GM23338 (cell line): ENCODE measurements at regions not wholly inside any gene's neighbourhood (a gene's known extent, or its start where the extent isn't known, plus 50 kb on each side); places are given as distances from the start of the nearest gene placed in this dataset.
A peak's percentile ranks its signal among the peaks of the same experiment; 100 is the strongest.

ENCODE experiments used
- ATAC-seq: fragments of 200-7000 bp; cut with Tn5 transposase; 3 replicates; pipeline ENCODE4 v1.9.1; 2020
- DNase-seq: peaks from one replicate; pipeline ENCODE4 v3.0.0-alpha.2; 2015; ENCODE audit warnings: low spot score
- H2AFZ ChIP-seq: fragments of 200-600 bp; sonication (generic); 2 replicates; pipeline ENCODE4 v1.8.0; 2016; ENCODE audit warnings: antibody characterized with exemption, mild to moderate bottlenecking, moderate library complexity
- H3F3A ChIP-seq: fragments of 200-600 bp; sonication (generic); replicated peaks from 2 replicates; pipeline ENCODE4 v1.8.0; 2017; ENCODE audit warnings: antibody characterized with exemption, mixed run types, low read depth
- H3K27ac ChIP-seq: fragments of 200-600 bp; sonication (generic); 2 replicates; pipeline ENCODE4 v1.6.1; 2016; ENCODE audit warnings: low read depth
- H3K27me3 ChIP-seq: fragments of 200-600 bp; sonication (generic); 2 replicates; pipeline ENCODE4 v1.8.0; 2016; ENCODE audit warnings: mild to moderate bottlenecking, mixed run types, moderate library complexity; ENCODE audit not compliant: insufficient read depth
- H3K36me3 ChIP-seq: fragments of 200-600 bp; sonication (generic); 2 replicates; pipeline ENCODE4 v1.8.0; 2016; ENCODE audit warnings: mild to moderate bottlenecking; ENCODE audit not compliant: insufficient read depth
- H3K4me1 ChIP-seq: fragments of 200-600 bp; sonication (generic); 2 replicates; pipeline ENCODE4 v1.8.0; 2016; ENCODE audit warnings: mild to moderate bottlenecking, moderate library complexity; ENCODE audit not compliant: insufficient read depth
- H3K4me2 ChIP-seq: fragments of 200-600 bp; sonication (generic); 2 replicates; pipeline ENCODE4 v1.7.1; 2017; ENCODE audit warnings: mixed run types
- H3K4me3 ChIP-seq: fragments of 200-600 bp; sonication (generic); 2 replicates; pipeline ENCODE4 v1.6.1; 2016; ENCODE audit warnings: mixed run types
- H3K79me2 ChIP-seq: fragments of 200-600 bp; sonication (generic); replicated peaks from 2 replicates; pipeline ENCODE4 v1.8.0; 2017; ENCODE audit warnings: mild to moderate bottlenecking; ENCODE audit not compliant: insufficient read depth
- H3K9me2 ChIP-seq: fragments of 200-600 bp; sonication (generic); 2 replicates; pipeline ENCODE4 v1.8.0; 2017; ENCODE audit not compliant: insufficient read depth
- H4K20me1 ChIP-seq: fragments of 200-600 bp; sonication (generic); replicated peaks from 2 replicates; pipeline ENCODE4 v1.8.0; 2017; ENCODE audit warnings: mild to moderate bottlenecking; ENCODE audit not compliant: insufficient read depth
- H3K27ac Mint-ChIP-seq: 2 replicates; pipeline ENCODE4 v1.8.0; 2020; ENCODE audit warnings: inconsistent platforms, mild to moderate bottlenecking, moderate library complexity, mixed read lengths
- H3K27me3 Mint-ChIP-seq: 3 replicates; pipeline ENCODE4 v1.8.0; 2022; ENCODE audit warnings: low read depth, mild to moderate bottlenecking, moderate library complexity, mixed read lengths, inconsistent platforms; ENCODE audit not compliant: insufficient read depth, poor library complexity
- H3K36me3 Mint-ChIP-seq: 3 replicates; pipeline ENCODE4 v1.8.0; 2021; ENCODE audit warnings: low read depth, mild to moderate bottlenecking, inconsistent platforms, moderate library complexity, mixed read lengths
- H3K4me1 Mint-ChIP-seq: 3 replicates; pipeline ENCODE4 v1.8.0; 2020; ENCODE audit warnings: mild to moderate bottlenecking, inconsistent platforms, mixed read lengths
- H3K4me3 Mint-ChIP-seq: 3 replicates; pipeline ENCODE4 v1.8.0; 2021; ENCODE audit warnings: moderate library complexity, mild to moderate bottlenecking, inconsistent platforms, mixed read lengths
- H3K9me3 Mint-ChIP-seq: 3 replicates; pipeline ENCODE4 v1.8.0; 2020; ENCODE audit warnings: moderate library complexity, mild to moderate bottlenecking, inconsistent platforms, mixed read lengths
- CREB1 ChIP-seq: fragments of 250-450 bp; sonication (Bioruptor Pico); IDR thresholded peaks from 2 replicates; pipeline ENCODE4 v1.5.0; 2020; ENCODE audit warnings: low read depth, mild to moderate bottlenecking, moderate library complexity
- ETS1 ChIP-seq: IDR thresholded peaks from 2 replicates; pipeline ENCODE4 v1.6.1; 2016; ENCODE audit warnings: antibody characterized with exemption
- EZH2 ChIP-seq: fragments of 200-600 bp; sonication (generic); IDR thresholded peaks from one replicate; pipeline ENCODE4 v1.8.0; 2017; ENCODE audit warnings: antibody characterized with exemption, mild to moderate bottlenecking, low read depth; ENCODE audit not compliant: unreplicated experiment
- EZH2phosphoT487 ChIP-seq: fragments of 200-600 bp; sonication (generic); IDR thresholded peaks from one replicate; pipeline ENCODE4 v1.8.1; 2018; ENCODE audit warnings: antibody characterized with exemption; ENCODE audit not compliant: unreplicated experiment
- JUNB ChIP-seq: IDR thresholded peaks from one replicate; pipeline ENCODE4 v1.6.1; 2016; ENCODE audit warnings: antibody characterized with exemption; ENCODE audit not compliant: unreplicated experiment
- NANOG ChIP-seq: IDR thresholded peaks from 2 replicates; pipeline ENCODE4 v1.6.1; 2016; ENCODE audit warnings: antibody characterized with exemption, borderline replicate concordance
- POLR2AphosphoS5 ChIP-seq: IDR thresholded peaks from 2 replicates; pipeline ENCODE4 v1.6.1; 2016; ENCODE audit warnings: antibody characterized with exemption, low read depth
- REST ChIP-seq: IDR thresholded peaks from one replicate; pipeline ENCODE4 v1.6.1; 2018; ENCODE audit warnings: antibody characterized with exemption; ENCODE audit not compliant: unreplicated experiment
- STAT1 ChIP-seq: IDR thresholded peaks from one replicate; pipeline ENCODE4 v1.6.1; 2016; ENCODE audit warnings: antibody characterized with exemption; ENCODE audit not compliant: unreplicated experiment
- ZNF114 ChIP-seq: fragments of 250-450 bp; sonication (Bioruptor Pico); IDR thresholded peaks from 2 replicates; pipeline ENCODE4 v1.5.0; 2020; ENCODE audit warnings: mild to moderate bottlenecking, moderate library complexity
- ZNF331 ChIP-seq: fragments of 250-450 bp; sonication (Bioruptor Pico); IDR thresholded peaks from 2 replicates; pipeline ENCODE4 v1.5.0; 2020; ENCODE audit warnings: low read depth, mild to moderate bottlenecking, moderate library complexity
- TF ChIP-seq, protein P1 (sequence below): fragments of 250-450 bp; sonication (Bioruptor Pico); IDR thresholded peaks from 2 replicates; pipeline ENCODE4 v1.5.0; 2020; ENCODE audit warnings: mild to moderate bottlenecking, moderate library complexity
- TF ChIP-seq, protein P2 (sequence below), 2 experiments: fragments of 200-600 bp in 1 of 2; sonication (generic) in 1 of 2; conservative IDR thresholded peaks; 2 replicates each; pipeline versions ENCODE4 v1.5.1 to v1.6.1; 2016 to 2017; ENCODE audit warnings: antibody characterized with exemption in 2 of 2, low read depth in 2 of 2, mild to moderate bottlenecking in 2 of 2, moderate library complexity in 1 of 2

GRCh38 chr4:26032142-26032541, 118.1 kb downstream of the SMIM20 start:
- Histone ChIP-seq H3K4me2 (no peak overlapping the region), H3K27me3 (no peaks in the 10 kb centered on the region), H3F3A (peaks cover 22% of the 10 kb centered on the region), H3K4me3 (no peak overlapping the region), H3K79me2 (no peaks in the 10 kb centered on the region; the same call in 1 of the 2 replicates), H3K9me2 (0 out of 2 replicates have a peak, but pooled peaks cover 2% of the 10 kb centered on the region), H4K20me1 (no peaks in the 10 kb centered on the region), H3K4me1 (peaks cover 18% of the 10 kb centered on the region), H3K36me3 (no peaks in the 10 kb centered on the region), H3K27ac (peak overlapping the region; percentile 99), H2AFZ (no peak overlapping the region)
- no peak for DNase-seq
- H3K9me3 Mint-ChIP-seq, result peaks cover 12% of the 10 kb centered on the region
- peak overlapping the region; percentile 94; the same call in 1 of the 2 replicates for H3K27ac Mint-ChIP-seq
- peaks cover 5% of the 10 kb centered on the region for H3K27me3 Mint-ChIP-seq
- H3K4me1 Mint-ChIP-seq, result peaks cover 35% of the 10 kb centered on the region
- H3K36me3 Mint-ChIP-seq, result peaks cover 17% of the 10 kb centered on the region
- no peak for ATAC-seq
- H3K4me3 Mint-ChIP-seq, result no peak overlapping the region
- TF ChIP-seq POLR2AphosphoS5, result no peak
- no peak for TF ChIP-seq ZNF331 (CRISPR knock-in tag)
- no peak for TF ChIP-seq JUNB
- no peak for TF ChIP-seq STAT1
- TF ChIP-seq EZH2phosphoT487, result no peak
- TF ChIP-seq, protein P1, sequence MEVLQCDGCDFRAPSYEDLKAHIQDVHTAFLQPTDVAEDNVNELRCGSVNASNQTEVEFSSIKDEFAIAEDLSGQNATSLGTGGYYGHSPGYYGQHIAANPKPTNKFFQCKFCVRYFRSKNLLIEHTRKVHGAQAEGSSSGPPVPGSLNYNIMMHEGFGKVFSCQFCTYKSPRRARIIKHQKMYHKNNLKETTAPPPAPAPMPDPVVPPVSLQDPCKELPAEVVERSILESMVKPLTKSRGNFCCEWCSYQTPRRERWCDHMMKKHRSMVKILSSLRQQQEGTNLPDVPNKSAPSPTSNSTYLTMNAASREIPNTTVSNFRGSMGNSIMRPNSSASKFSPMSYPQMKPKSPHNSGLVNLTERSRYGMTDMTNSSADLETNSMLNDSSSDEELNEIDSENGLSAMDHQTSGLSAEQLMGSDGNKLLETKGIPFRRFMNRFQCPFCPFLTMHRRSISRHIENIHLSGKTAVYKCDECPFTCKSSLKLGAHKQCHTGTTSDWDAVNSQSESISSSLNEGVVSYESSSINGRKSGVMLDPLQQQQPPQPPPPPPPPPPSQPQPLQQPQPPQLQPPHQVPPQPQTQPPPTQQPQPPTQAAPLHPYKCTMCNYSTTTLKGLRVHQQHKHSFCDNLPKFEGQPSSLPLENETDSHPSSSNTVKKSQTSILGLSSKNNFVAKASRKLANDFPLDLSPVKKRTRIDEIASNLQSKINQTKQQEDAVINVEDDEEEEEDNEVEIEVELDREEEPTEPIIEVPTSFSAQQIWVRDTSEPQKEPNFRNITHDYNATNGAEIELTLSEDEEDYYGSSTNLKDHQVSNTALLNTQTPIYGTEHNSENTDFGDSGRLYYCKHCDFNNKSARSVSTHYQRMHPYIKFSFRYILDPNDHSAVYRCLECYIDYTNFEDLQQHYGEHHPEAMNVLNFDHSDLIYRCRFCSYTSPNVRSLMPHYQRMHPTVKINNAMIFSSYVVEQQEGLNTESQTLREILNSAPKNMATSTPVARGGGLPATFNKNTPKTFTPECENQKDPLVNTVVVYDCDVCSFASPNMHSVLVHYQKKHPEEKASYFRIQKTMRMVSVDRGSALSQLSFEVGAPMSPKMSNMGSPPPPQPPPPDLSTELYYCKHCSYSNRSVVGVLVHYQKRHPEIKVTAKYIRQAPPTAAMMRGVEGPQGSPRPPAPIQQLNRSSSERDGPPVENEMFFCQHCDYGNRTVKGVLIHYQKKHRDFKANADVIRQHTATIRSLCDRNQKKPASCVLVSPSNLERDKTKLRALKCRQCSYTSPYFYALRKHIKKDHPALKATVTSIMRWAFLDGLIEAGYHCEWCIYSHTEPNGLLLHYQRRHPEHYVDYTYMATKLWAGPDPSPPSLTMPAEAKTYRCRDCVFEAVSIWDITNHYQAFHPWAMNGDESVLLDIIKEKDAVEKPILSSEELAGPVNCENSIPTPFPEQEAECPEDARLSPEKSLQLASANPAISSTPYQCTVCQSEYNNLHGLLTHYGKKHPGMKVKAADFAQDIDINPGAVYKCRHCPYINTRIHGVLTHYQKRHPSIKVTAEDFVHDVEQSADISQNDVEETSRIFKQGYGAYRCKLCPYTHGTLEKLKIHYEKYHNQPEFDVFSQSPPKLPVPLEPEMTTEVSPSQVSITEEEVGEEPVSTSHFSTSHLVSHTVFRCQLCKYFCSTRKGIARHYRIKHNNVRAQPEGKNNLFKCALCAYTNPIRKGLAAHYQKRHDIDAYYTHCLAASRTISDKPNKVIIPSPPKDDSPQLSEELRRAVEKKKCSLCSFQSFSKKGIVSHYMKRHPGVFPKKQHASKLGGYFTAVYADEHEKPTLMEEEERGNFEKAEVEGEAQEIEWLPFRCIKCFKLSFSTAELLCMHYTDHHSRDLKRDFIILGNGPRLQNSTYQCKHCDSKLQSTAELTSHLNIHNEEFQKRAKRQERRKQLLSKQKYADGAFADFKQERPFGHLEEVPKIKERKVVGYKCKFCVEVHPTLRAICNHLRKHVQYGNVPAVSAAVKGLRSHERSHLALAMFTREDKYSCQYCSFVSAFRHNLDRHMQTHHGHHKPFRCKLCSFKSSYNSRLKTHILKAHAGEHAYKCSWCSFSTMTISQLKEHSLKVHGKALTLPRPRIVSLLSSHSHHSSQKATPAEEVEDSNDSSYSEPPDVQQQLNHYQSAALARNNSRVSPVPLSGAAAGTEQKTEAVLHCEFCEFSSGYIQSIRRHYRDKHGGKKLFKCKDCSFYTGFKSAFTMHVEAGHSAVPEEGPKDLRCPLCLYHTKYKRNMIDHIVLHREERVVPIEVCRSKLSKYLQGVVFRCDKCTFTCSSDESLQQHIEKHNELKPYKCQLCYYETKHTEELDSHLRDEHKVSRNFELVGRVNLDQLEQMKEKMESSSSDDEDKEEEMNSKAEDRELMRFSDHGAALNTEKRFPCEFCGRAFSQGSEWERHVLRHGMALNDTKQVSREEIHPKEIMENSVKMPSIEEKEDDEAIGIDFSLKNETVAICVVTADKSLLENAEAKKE (CRISPR knock-in tag), result no peak
- no peak for TF ChIP-seq REST
- TF ChIP-seq ZNF114 (CRISPR knock-in tag), result no peak
- no peak for TF ChIP-seq NANOG
- TF ChIP-seq EZH2, result no peak
- TF ChIP-seq ETS1, result no peak
- TF ChIP-seq CREB1 (CRISPR knock-in tag), result no peak
- TF ChIP-seq, protein P2, sequence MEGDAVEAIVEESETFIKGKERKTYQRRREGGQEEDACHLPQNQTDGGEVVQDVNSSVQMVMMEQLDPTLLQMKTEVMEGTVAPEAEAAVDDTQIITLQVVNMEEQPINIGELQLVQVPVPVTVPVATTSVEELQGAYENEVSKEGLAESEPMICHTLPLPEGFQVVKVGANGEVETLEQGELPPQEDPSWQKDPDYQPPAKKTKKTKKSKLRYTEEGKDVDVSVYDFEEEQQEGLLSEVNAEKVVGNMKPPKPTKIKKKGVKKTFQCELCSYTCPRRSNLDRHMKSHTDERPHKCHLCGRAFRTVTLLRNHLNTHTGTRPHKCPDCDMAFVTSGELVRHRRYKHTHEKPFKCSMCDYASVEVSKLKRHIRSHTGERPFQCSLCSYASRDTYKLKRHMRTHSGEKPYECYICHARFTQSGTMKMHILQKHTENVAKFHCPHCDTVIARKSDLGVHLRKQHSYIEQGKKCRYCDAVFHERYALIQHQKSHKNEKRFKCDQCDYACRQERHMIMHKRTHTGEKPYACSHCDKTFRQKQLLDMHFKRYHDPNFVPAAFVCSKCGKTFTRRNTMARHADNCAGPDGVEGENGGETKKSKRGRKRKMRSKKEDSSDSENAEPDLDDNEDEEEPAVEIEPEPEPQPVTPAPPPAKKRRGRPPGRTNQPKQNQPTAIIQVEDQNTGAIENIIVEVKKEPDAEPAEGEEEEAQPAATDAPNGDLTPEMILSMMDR (conservative IDR thresholded peaks at IDR 0.05; ENCODE audit: low read depth in 2 of 2), result no peak
